DMS114 treated with DMSO at 0.1 percent for 48 hours (cell line): ENCODE measurements at regions not wholly inside any gene's neighbourhood (a gene's known extent, or its start where the extent isn't known, plus 50 kb on each side); places are given as distances from the start of the nearest gene placed in this dataset.
"Not testable (repeated sequence)": the region's sequence is repeated elsewhere in the genome, so short reads cannot be mapped to it uniquely, and the experiment has no call there.

Experiments
- DNase-seq: peaks from one replicate; lab custom pipeline; 2025; ENCODE audit not compliant: unreplicated experiment; lab: John Stamatoyannopoulos, UW

- no peak for DNase-seq
Measured at GRCh38 chrX:4175221-4175620, 461.8 kb upstream of the PRKX start.

DNA sequence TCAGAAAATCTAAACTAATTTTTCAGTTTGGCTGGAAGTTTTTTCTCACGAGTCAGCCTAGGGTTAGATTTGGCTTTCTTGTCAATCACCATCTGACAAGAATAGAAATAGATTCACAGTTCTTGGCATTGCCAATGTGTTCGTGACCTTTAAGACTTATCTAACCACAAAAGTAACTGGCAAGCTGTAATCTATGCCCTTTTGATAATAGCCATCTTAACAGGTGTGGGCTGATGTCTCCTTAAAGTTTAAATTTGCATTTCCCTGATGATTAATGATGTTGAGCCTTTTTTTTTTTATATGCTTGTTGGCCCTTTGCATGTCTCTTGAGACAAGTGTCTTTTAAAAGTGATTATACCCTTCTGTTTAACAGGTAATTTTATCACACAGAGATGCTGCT lies 460.3 kb upstream of the PRKX start:
- no peak for DNase-seq

GRCh38 chrX:4151798-4152197 lies 438.3 kb upstream of the PRKX start:
- no peak for DNase-seq

DNA sequence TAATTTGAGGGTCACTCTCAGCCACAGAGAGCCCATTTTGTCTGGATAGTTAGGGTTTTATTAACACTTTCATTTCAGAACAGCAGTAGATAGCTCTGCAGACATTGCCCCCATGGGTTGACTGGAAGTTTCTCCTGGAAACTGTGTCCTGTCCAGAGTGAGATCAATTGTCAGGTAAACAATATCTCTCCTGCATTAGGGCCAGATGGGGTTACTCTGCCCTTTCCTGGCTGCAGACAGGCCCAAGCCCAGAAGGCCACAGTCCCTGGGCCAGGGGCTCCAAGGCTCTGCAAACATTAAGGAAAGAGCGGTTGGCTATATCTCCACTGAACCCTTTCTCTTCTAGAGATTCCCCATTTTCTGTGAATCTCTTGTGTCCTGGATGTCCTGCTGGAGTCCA lies 436.8 kb upstream of the PRKX start:
- DNase-seq: no peak

DNA sequence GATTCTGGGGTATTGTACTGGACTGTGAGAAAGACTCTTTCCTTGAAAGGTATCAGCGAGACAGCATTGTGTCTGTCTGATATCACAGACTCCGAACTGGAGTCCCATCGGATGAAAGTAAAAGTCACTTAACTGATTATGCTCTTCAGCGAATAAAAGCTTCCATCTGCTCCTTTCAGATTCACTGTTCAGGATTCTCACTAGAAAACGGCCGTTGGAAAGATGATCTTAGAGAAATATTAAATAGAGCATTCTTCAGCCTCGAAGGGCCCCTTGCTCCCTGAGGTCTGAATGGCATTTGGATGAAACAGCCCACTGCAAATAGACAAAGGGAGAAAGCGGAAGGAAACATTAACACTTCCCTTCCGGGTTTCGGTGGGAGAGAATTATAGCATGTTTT lies 416.2 kb upstream of the PRKX start:
- DNase-seq: no peak

GRCh38 chrX:4118666-4119530 lies 405.4 kb upstream of the PRKX start:
- DNase-seq: no peak

DNA sequence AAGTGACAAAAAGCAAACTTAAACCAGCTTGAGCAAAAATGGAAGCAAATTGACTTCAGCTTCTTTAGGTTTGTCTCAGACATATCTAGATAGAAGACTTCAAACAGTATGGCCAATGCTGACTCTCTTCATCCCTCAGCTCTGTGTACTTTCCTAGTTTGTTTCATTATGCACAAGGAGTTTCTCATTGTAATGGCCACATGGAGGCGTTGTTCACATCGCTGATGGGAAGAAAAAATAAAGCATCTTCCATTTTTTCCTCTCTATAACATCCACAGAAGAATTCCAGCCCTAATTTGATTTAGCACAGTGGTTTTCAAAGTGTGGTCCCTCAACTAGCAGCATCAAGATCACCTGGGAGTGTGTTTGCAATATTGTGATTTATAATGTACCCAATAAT lies 397.5 kb upstream of the PRKX start:
- DNase-seq: no peak

GRCh38 chrX:4094926-4095325 lies 381.5 kb upstream of the PRKX start:
- DNase-seq: no peak

DNA sequence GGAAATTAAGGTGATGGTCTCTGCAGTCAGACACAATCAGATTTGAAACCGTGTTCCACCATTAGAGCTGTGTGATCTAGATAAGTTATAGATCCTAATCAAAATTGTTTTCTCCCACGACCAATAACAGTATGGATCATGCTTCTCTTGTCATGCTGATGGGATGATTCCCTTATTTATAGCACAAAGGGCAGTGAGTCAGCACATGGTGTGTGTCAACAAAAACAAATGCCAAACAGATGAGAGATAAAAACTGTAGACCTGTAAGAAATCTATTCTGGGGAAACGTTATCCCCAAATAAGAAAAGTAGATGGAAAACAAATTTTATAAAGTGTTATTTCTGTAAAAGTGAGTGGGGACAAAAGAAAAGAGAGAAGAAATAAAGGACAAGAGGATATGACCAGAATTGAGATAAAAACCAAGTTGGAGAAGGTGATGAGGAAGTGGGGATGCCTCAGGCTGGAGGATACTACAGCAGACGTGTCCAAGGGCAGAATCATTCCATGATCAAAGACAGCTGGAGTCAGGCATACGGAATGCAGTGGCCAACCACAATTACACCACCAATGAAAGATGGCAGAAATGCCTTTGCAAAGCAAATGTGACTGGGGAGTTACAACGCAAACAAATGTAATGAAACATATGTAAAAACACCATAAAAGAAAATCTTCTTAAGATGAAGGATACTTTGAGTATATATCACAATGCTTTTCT lies 377.8 kb upstream of the PRKX start:
- no peak for DNase-seq

GRCh38 chrX:4059893-4060292 lies 346.4 kb upstream of the PRKX start:
- no peak for DNase-seq

- DNase-seq: no peak
Measured at GRCh38 chrX:4043951-4044350, 330.5 kb upstream of the PRKX start.

DNA sequence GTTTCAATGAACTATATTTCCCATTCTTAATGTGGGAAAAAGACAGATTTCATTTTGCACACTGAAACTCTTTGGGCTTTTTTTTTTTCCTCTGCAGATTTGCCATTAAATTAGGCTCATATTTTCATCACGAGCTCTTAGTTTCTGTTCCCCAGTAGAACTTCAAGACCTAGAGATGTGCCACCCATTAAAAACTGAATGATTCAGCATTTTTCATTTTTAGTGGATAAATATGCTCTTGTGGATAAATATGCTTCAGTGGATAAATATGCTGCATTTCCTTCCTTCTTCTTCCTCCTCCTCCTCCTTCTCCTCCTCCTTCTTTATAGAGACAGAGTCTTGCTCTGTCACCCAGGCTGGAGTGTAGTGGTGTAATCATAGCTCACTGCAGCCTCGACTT lies 322.4 kb upstream of the PRKX start:
- DNase-seq: no peak

GRCh38 chrX:4028151-4028550 lies 314.7 kb upstream of the PRKX start:
- no peak for DNase-seq

DNA sequence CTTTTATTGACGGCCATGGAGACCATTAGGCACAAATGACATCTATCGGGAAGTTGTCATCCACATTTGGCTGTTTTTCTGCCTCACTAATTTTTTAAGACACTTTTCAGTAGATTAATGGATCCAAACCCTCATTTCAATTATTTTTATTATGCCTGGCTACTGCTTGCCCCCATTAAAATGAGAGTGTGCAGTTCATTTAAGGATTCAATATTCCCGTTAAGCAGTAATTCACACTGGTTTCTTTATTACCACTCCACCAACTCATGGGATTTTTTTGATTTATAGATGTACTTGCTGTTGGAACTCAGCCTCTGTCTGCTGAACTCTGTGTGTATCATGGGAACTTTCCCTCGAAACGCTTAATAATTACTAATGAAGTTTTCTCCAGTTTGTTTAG lies 291.8 kb upstream of the PRKX start:
- no peak for DNase-seq

- DNase-seq: no peak
Measured at GRCh38 chrX:4004822-4005221, 291.4 kb upstream of the PRKX start.

GRCh38 chrX:3994315-3994714 lies 280.9 kb upstream of the PRKX start:
- DNase-seq: no peak

DNA sequence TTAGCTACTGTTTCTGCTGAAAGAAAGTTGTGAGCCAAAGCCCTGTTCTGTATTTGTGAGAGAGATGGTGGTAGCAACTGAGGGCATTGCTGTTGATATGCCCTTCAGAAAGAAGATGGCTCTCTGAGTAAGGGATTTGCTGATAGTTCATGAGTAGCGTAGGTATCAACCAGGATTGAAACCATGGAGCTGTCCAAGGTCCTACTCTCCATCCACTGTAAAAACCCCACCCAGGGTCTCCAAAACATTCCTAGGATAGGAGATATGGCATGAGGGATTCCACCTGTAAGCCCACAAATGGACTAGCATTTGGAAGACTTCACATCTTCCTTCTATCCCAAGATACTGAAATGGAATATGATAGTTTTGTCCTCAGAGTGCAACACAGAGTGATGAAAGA lies 277.1 kb upstream of the PRKX start:
- DNase-seq: no peak

- not testable (repeated sequence) for DNase-seq
Measured at GRCh38 chrX:3972104-3972858, 258.8 kb upstream of the PRKX start.

DNA sequence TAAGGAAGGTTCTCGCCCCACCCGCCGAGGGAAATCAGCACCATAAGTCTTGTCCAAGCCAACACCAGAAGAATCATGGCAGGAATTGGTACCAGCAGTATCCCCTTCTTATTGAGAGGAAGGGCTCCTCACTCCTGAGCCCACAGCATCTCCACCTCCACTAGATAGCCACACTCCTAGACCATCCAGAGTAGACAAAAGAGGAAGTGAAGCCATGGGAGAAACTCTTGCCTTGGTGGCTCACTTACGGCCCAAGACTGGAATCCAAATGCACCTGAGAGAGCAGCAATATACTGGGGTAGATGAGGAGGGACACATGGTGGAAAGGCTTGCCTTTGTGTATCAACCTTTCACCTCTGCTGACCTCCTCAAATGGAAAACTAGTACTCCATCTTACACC lies 255.3 kb upstream of the PRKX start:
- no peak for DNase-seq

GRCh38 chrX:3963980-3964379 lies 250.5 kb upstream of the PRKX start:
- DNase-seq: no peak

- DNase-seq: peak; percentile 7
Measured at GRCh38 chrX:3962511-3963311, 249.3 kb upstream of the PRKX start.
